Tibial artery (tissue), 4 donors: ENCODE measurements at regions not wholly inside any gene's neighbourhood (a gene's known extent, or its start where the extent isn't known, plus 50 kb on each side); places are given as distances from the start of the nearest gene placed in this dataset.

ENCODE experiments used
- DNase-seq, 2 donors: peaks; one replicate each; pipeline ENCODE4 v3.0.0-alpha.2; 2019
- H3K27ac ChIP-seq, 2 donors: fragments of 200-600 bp; sonication (generic) in 1 of 2; 1 replicate in 1 of 2; 2 replicates in 1 of 2; pipeline ENCODE4 v1.5.1; 2018 to 2019; ENCODE audit warnings: mild to moderate bottlenecking in 1 of 2
- H3K27me3 ChIP-seq, 2 donors: fragments of 200-600 bp; sonication (generic) in 1 of 2; one replicate each; pipeline versions ENCODE4 v1.5.1 to v1.6.0; 2016 to 2019
- H3K36me3 ChIP-seq, 3 donors: fragments of 200-600 bp; sonication (generic) in 2 of 3; one replicate each; pipeline ENCODE4 v1.5.1; 2016 to 2019; ENCODE audit warnings: mild to moderate bottlenecking in 2 of 3
- H3K4me1 ChIP-seq, 4 donors: fragments of 200-600 bp; sonication (generic) in 2 of 4; 1 replicate in 3 of 4; 2 replicates in 1 of 4; pipeline ENCODE4 v1.5.1; 2016 to 2019
- H3K4me3 ChIP-seq, 2 donors: fragments of 200-600 bp; sonication (generic) in 1 of 2; 1 replicate in 1 of 2; 2 replicates in 1 of 2; pipeline ENCODE4 v1.5.1; 2018 to 2019; ENCODE audit warnings: mild to moderate bottlenecking in 2 of 2
- H3K9me3 ChIP-seq, 3 donors: fragments of 200-600 bp; sonication (generic) in 1 of 3; one replicate each; pipeline ENCODE4 v1.5.1; 2016 to 2019
- CTCF ChIP-seq, 2 experiments: fragments of 200-600 bp in 1 of 2; fragments of 450-650 bp in 1 of 2; IDR thresholded peaks; one replicate each; pipeline ENCODE4 v1.5.1; 2017 to 2019; ENCODE audit warnings: antibody characterized with exemption in 2 of 2, mild to moderate bottlenecking in 1 of 2, moderate library complexity in 1 of 2
- intact Hi-C: fragments of 100-400 bp; cut with DNase I; formaldehyde crosslinking; loops from one replicate; pipeline ENCODE4 v1.15.0; 2023; ENCODE audit warnings: low total_unique reads

GRCh38 chr1:198019126-198019525, 102.0 kb downstream of the LHX9 start:
- Histone ChIP-seq H3K4me1 (no peaks in the 10 kb centered on the region), H3K36me3 (no peaks in the 10 kb centered on the region), H3K9me3 (no peaks in the 10 kb centered on the region), H3K27ac (no peak overlapping the region), H3K4me3 (no peak overlapping the region), H3K27me3 (no peaks in the 10 kb centered on the region)
- intact Hi-C loops, result no loop called here
- no peak for DNase-seq
- no peak for TF ChIP-seq CTCF (IDR thresholded peaks at IDR 0.05)

DNA sequence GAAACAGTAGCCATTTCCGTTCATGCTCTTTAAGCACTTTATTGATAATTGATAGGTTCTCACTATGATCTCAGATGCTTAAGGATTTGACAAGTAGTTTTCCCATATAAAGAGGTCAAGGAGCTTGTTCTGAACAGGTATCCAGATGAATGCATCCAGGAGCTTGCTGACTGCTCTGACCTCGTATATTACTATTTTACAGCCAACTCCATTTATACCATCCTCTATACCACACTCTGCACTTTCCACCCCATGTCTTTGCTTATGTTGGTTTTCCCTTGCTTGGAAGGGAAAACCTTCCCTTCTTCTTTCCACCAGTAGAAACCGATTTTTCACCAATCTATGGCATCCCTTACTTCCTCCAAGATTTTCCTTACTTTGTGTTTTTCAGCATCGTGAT, 107.2 kb downstream of the LHX9 start:
- no peak for TF ChIP-seq CTCF (IDR thresholded peaks at IDR 0.05)
- DNase-seq, result no peak
- Histone ChIP-seq H3K27ac (no peak overlapping the region), H3K4me3 (no peak overlapping the region), H3K9me3 (no peaks in the 10 kb centered on the region), H3K36me3 (no peaks in the 10 kb centered on the region), H3K4me1 (no peaks in the 10 kb centered on the region), H3K27me3 (no peaks in the 10 kb centered on the region)
- intact Hi-C loops, result no loop called here

DNA sequence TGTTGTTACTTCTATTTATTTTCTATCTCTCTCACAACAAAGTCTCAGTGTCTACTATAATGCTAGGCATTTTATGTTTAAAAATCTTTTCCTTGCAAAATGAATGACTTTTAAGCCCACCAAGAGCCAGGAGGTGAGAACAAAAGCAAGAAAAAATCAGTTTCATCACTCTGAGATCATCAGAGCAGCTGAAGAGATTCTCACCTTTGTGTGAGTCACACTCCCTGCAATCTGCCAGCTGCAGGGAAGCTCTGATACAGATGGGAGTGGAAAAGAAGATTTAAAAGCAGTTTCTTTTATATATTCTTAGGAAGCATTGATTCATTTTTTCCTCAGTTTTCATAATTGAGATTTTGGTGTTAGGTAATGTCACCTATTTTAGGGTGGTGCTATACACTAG, 107.6 kb downstream of the LHX9 start:
- H3K27ac ChIP-seq, result no peak overlapping the region
- no peak overlapping the region for H3K4me3 ChIP-seq
- no peaks in the 10 kb centered on the region for H3K27me3 ChIP-seq
- DNase-seq, result no peak
- no peaks in the 10 kb centered on the region for H3K9me3 ChIP-seq
- no peaks in the 10 kb centered on the region for H3K4me1 ChIP-seq
- intact Hi-C loops, result no loop called here
- no peaks in the 10 kb centered on the region for H3K36me3 ChIP-seq
- no peak for TF ChIP-seq CTCF (IDR thresholded peaks at IDR 0.05)

GRCh38 chr1:198030682-198031081, 113.5 kb downstream of the LHX9 start:
- no peaks in the 10 kb centered on the region for H3K27me3 ChIP-seq
- no peaks in the 10 kb centered on the region for H3K9me3 ChIP-seq
- no peak overlapping the region for H3K27ac ChIP-seq
- no peak for DNase-seq
- no peak for TF ChIP-seq CTCF (IDR thresholded peaks at IDR 0.05)
- intact Hi-C loops, result no loop called here
- no peak overlapping the region for H3K4me3 ChIP-seq
- H3K4me1 ChIP-seq, result no peaks in the 10 kb centered on the region
- no peaks in the 10 kb centered on the region for H3K36me3 ChIP-seq

DNA sequence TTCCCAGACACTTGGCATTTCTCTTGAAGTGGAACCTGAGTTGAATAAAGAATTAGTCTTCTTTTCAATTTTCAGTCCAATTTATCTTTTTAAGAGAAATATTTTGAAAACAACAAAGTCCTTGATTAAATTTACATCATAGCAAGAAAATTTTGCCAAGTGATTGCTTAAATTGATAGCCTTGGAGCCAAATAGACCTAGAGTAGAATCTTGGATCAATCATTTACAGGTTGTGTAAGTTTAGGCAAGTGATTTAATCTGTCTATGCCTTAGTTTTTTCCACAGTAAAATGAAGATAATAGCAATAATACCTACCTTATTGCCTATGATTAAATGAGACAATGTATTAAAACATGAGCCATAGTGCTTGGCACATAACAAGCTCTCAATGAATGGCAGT, 113.9 kb downstream of the LHX9 start:
- TF ChIP-seq CTCF (IDR thresholded peaks at IDR 0.05), result no peak
- Histone ChIP-seq H3K4me1 (no peaks in the 10 kb centered on the region), H3K36me3 (no peaks in the 10 kb centered on the region), H3K27me3 (no peaks in the 10 kb centered on the region), H3K27ac (no peak overlapping the region), H3K4me3 (no peak overlapping the region), H3K9me3 (no peaks in the 10 kb centered on the region)
- intact Hi-C loops, result no loop called here
- no peak for DNase-seq

DNA sequence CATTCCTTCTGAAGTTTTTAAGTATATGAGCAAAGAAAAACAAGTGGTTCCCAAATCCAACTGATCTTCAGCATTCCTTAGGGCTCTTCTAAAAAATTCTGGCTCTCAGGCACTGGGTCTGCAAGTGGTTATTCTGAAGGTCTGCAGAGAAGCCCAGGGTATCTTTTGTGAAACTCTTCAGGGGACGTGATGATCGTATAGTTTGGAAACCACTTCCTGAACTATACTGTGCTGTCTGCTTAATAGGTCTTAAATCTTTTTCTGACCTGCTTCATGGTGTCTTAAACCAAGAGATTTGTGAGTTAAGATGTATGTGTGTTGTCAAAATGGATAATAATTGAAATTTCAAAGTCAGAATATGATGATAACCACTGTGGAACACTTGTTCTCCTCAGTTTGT, 115.5 kb downstream of the LHX9 start:
- no peak for TF ChIP-seq CTCF (IDR thresholded peaks at IDR 0.05)
- Histone ChIP-seq H3K4me3 (no peak overlapping the region), H3K4me1 (no peaks in the 10 kb centered on the region), H3K27me3 (no peaks in the 10 kb centered on the region), H3K36me3 (no peaks in the 10 kb centered on the region), H3K27ac (no peak overlapping the region), H3K9me3 (no peaks in the 10 kb centered on the region)
- intact Hi-C loops, result no loop called here
- DNase-seq, result no peak
